GM12878 (cell line): ENCODE measurements at regions not wholly inside any gene's neighbourhood (a gene's known extent, or its start where the extent isn't known, plus 50 kb on each side); places are given as distances from the start of the nearest gene placed in this dataset.

Source experiments
- EZH2 ChIP-seq: IDR thresholded peaks from 2 replicates; pipeline ENCODE4 v1.6.1; 2012; ENCODE audit warnings: low read depth, mild to moderate bottlenecking, control low read depth, inconsistent platforms, low read length, borderline replicate concordance; ENCODE audit not compliant: control insufficient read depth
- GABPA ChIP-seq: IDR thresholded peaks from 2 replicates; pipeline ENCODE4 v1.6.1; 2014; ENCODE audit warnings: antibody characterized with exemption, low read depth, mild to moderate bottlenecking, inconsistent platforms
- NBN ChIP-seq: fragments of 450-650 bp; IDR thresholded peaks from 2 replicates; pipeline ENCODE4 v1.6.1; 2016
- POLR2A ChIP-seq: IDR thresholded peaks from 2 replicates; pipeline ENCODE4 v1.6.1; 2011; ENCODE audit warnings: low read depth, mild to moderate bottlenecking, low read length

- TF ChIP-seq GABPA (no peak), POLR2A (no peak), EZH2 (no peak), NBN (no peak)
Observed at GRCh38 chr18:43642727-43643330, 365.5 kb upstream of the SYT4 start.
